T-helper 1 cell treated with Interleukin-12 subunit alpha and Interleukin-12 subunit beta and Interleukin-4 antibody, amounts not matched to agents 30 ng/mL and 1 ng/mL, for 36 hours (primary cell): ENCODE measurements at regions not wholly inside any gene's neighbourhood (a gene's known extent, or its start where the extent isn't known, plus 50 kb on each side); places are given as distances from the start of the nearest gene placed in this dataset.

Source experiments
- intact Hi-C: fragments of 100-400 bp; cut with micrococcal nuclease; formaldehyde crosslinking; loops from one replicate; pipeline ENCODE4 v1.15.1; 2024

DNA sequence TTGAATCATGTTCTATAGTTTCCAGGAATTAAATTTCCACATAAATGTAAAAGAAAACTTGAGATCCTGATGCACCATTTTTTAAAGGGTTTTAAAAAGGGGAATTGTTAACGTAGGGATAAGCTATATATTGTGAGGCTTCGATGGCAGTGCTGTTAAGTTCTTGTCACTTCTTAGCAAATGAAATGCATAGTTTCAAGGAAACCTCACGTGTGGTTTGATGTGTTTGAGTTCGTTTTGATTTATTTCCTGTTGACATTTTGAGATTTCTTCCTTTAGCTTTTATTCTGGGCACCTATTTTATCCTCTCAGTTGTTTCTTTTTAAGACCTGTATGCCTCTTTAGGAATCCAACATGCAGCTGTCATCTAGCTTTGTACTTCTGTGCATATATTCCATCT, 301.0 kb downstream of the DOCK8 start:
- intact Hi-C loops, result no loop called here

DNA sequence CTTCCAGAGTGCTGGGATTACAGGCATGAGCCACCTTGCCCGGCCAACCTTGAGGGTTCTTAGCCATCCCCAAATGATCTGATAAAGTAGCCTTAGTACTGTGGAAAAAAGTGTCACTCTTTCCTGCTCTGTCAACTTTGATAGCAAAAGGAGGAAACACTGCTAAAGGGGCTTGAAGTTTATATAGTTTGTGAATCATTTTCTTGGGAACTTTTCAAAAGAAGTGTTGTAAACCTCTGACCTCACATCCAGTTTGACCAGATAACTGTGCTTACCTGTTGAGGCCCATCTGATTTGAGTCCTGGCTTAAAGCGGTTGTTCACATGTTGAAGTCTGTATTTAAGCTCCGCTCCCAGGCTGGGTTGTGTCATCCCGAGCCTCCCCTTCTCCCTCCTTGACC, 303.3 kb downstream of the DOCK8 start:
- intact Hi-C loops, result no loop called here

DNA sequence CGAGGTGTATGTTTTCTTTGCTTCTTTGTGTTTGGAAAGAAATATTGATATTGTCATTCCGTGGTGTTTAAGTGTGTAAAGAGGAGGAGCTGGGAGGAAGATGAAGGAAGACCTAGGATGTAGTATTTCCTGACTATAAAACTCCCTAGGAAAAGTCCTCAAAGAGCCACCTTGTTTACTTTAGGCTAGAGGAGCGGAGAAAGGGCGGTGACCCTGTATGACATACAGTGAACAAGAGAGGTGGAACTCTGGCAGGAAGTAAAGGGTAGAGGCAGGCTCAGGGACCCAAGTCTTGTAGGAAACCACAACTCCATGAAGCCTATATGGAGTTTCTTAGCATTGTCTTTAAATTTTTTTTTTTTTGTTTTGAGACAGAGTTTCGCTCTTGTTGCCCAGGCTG, 303.9 kb downstream of the DOCK8 start:
- intact Hi-C loops, result no loop called here

DNA sequence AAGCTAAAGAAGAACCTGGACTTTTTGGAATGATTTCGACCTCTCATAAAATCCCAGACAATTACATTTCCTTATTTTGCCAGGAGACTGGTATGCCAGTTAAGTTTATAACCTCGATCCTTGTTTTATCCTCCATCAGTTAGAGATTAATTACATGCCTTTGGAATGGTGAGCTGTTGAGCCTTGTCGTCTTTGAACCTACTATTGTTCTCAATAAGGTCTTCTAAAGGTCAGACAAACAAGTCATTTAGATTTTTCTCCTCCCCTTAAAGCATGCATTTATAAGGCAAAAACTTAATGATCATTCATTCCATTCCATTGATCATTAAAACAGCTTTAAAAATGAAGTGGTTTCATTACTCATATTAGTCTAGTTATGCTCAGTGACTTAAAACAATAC, 304.9 kb downstream of the DOCK8 start:
- intact Hi-C loops, result no loop called here

GRCh38 chr9:520302-520701, 305.6 kb downstream of the DOCK8 start:
- intact Hi-C loops, result no loop called here

- intact Hi-C loops, result no loop called here
These were observed 307.5 kb downstream of the DOCK8 start for GRCh38 chr9:522190-522589.

GRCh38 chr9:522658-523057, 308.0 kb downstream of the DOCK8 start:
- intact Hi-C loops, result no loop called here

GRCh38 chr9:523444-523843, 308.8 kb downstream of the DOCK8 start:
- intact Hi-C loops, result no loop called here

DNA sequence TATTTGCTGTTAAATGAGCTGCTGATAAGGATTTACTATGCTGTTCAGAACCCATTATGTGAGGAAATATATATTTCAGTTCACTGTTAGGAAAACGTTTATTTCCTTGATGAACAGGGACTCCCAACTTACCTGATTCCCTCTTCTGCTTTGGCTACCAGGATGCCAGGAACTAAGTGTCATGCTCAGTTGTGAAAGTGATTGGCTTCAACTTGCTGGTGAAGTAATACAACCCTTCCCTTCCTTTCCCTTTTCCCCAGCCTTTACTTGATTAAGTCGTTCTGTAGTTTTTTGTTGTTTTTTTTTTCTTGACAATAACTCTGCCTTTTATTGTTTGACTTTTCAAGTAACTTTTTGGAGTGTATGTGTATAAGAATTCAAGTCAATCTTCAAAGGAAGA, 309.3 kb downstream of the DOCK8 start:
- intact Hi-C loops, result no loop called here

DNA sequence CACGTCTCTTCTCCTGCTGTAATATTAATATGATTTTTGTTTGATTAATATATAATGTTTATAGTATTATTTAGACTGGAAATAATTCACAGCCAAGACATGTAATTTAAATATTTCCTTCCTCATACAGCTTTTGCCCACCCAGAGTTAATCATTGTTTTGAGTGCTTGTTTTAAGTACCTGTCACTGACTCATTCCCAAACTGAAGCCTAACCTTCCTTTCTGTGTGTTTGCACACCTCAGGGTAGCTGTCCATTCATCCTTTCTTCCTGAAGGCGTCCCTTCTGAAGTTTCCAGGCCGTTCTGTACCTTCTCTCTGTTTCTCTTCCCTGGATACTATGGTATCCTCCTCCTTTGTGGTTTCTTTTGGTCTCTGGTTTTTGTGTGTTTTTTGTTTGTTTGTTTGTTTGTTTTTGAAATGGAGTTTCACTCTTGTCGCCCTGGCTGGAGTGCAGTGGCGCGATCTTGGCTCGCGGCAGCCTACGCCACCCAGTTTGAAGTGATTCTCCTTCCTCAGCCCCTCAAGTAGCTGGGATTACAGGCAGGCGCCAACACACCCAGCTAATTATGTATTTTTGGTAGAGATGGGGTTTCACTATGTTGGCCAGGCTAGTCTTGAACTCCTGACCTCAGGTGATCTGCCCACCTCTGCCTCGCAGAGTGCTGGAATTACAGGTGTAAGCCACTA, 312.4 kb downstream of the DOCK8 start:
- intact Hi-C loops, result no loop called here

DNA sequence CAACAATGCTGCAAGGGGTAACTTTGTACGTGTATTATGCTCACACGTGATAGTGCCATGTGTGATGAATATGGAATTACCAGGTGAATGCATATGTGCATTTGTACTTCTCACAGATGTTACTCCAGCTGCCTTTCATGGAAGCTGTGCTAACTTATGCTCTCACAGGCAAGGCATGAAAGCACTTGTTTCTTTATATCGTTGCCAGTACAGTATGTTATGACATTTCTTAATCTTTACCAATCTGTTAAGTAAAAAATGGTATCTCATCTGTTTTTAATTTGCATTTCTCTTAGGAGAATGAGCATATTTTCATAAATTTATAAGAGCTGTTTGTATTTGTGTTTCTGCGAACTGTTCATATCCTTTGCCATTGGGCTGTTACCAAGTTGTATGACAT, 311.8 kb upstream of the DMRT1 start:
- intact Hi-C loops, result no loop called here

- intact Hi-C loops, result no loop called here
These were observed 310.8 kb upstream of the DMRT1 start for GRCh38 chr9:530681-531080.

- intact Hi-C loops, result no loop called here
These were observed 308.8 kb upstream of the DMRT1 start for GRCh38 chr9:532707-533106.

DNA sequence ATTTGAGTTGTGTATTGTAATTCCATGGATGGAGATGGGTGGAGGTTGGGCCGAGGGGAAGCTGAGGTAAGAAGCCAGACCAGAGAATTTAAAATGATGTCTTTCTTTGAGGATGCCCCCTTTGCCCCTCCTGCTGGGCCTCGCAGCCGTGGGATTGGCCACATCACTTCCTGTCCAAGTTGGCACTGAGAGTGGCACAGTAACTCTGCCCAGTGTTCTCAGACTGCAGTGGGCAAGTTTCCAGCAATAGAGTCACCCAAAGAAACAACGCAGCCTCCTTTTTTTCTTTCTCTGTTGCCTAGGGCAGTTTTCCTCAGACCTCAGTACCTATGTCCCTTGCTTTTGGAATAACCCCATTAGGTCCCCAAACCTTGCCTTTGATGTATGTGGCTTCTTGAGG, 306.6 kb upstream of the DMRT1 start:
- intact Hi-C loops, result no loop called here

DNA sequence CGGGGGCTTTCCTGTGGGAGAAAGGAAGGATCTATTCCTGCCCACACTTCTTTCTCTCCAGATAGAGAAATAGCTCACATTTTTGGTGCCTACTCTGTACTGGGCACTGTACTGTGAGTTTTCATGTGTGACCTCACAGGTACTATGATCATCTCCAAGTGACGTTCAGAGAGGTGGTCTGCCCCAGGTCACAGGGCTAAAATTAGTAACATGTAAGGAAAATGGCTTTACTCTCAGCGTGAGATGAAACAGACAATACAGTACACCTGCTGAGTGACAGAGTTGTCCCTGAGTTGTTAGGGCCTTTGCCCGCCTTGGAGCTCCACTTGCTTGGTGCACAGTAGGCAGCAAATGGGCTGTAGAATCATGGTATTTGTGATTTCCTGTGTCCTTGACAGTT, 306.1 kb upstream of the DMRT1 start:
- intact Hi-C loops, result no loop called here

DNA sequence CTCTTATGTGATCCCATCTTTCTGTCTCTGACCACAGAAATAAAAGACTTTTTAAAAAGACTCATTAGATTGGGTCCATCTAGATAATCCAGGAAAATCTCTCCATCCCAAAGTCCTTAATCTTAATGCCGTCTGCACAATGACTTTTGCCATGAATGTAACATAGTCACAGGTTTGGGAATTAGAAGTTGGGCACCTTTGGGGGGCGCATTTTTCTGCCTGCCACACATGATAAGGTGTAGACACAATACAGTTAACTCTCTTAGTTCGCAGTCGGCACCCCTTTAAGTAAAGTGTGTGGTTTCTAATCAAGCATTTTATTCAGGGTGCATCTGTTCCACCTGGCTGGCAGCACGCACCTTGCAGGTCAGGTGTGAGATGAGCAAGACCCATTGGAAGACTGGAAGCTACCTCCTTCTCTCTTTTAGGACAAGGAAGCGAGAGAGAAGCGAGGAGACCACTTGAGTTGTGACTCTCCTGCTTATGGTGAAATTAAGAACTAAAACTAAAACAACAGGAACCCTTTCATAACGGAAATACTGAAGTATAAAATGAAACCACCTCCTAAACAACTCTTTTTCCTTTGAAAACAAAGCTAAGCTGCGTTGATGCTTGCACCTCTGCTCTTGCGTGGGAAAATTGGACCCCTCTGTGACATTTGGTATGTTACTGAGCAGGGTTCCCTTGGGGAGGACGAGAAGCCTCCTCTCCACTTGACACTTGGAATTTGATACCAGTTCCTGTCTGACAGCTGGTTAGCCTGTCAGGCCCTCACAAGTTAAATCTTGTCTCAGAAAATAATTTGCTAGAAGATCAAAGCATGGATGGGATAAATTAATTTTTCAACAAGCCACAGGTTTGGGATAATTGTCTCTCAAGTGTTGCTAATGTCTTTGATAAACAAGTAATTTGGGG, 304.6 kb upstream of the DMRT1 start:
- intact Hi-C loops, result no loop called here

DNA sequence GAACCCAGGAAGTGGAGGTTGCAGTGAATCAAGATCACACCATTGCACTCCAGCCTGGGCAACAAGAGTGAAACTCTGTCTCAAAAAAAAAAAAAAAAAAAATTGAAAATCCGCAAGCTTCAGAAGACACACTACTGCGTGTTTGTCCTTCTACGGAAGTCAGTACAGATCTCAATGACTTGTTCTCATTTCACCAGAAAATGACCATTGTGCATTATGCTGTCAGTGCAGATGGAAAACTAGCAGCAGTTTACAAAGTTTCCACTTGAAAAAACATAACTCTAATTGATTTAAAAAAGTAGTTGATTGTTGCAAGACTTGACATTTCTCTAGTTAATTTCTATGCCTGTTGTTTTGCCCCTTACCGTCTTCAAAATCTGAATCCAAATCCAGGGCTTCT, 298.0 kb upstream of the DMRT1 start:
- intact Hi-C loops, result loop anchor here (5.0 kb wide), 1 partner anchor 49 kb away; no protein-coding TSS in a partner anchor

- intact Hi-C loops, result no loop called here
These were observed 296.0 kb upstream of the DMRT1 start for GRCh38 chr9:545480-545879.

- intact Hi-C loops, result no loop called here
These were observed 295.3 kb upstream of the DMRT1 start for GRCh38 chr9:546235-546634.

- intact Hi-C loops, result no loop called here
These were observed 294.7 kb upstream of the DMRT1 start for GRCh38 chr9:546797-547223.

DNA sequence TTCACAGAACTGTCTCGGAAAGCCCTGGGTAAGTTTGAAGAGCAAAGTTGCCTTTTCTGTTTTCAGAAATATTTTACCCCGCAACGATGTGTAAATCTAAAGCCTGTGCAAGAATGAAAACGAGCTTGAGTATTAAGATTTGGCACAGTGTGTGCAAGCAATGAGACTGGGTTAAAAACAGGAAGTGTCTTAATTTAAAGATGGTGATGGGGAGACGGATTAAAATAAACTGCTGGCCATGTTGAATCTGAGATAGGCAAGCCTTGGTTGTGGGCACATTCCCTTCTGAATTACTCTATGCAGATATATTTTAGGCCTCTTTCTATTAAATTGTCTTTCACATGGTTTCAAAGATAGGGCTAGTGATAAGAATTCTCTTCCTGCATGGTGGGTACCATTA, 294.2 kb upstream of the DMRT1 start:
- intact Hi-C loops, result no loop called here

- intact Hi-C loops, result no loop called here
These were observed 292.0 kb upstream of the DMRT1 start for GRCh38 chr9:549455-549997.

DNA sequence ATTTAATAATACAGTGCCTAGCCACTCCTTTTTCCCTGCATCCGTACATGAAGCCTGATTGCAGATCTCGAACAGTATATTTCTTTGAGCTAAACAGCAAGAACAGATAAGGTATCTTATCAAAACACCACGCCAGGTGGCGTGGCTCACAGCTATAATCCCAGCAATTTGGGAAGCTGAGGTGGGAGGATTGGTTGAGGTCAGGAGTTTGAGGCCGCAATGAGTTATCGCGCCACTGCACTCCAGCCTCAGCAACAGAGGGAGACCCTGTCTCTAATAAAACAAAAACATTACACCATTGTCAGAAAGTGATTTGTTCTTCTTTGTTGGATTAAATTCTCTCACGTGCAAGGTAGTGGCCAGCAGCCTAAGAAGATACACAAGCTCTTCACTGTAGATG, 291.2 kb upstream of the DMRT1 start:
- intact Hi-C loops, result no loop called here
